CD4-positive, alpha-beta T cell (primary cell): ENCODE measurements at regions not wholly inside any gene's neighbourhood (a gene's known extent, or its start where the extent isn't known, plus 50 kb on each side); places are given as distances from the start of the nearest gene placed in this dataset.

Experiments
- ATAC-seq: fragments of 200-7000 bp; cut with Tn5 transposase; one replicate; pipeline ENCODE4 v1.10.0; 2022; ENCODE audit warnings: mild to moderate bottlenecking; ENCODE audit not compliant: poor library complexity
- CTCF ChIA-PET: fragments of 350-600 bp; sonication (Branson Sonifier 250); formaldehyde crosslinking; loops from one replicate; lab custom pipeline; 2021; ENCODE audit warnings: antibody characterized with exemption, inconsistent platforms; lab: Charles Lee
- POLR2A ChIA-PET: fragments of 350-600 bp; sonication (Branson Sonifier 250); formaldehyde crosslinking; loops from one replicate; lab custom pipeline; 2021; ENCODE audit warnings: antibody characterized with exemption, inconsistent platforms; lab: Charles Lee
- DNase-seq, 14 experiments: peaks; one replicate each; pipeline ENCODE4 v3.0.0-alpha.2; 2013 to 2020; ENCODE audit warnings: mixed read lengths in 2 of 14
- H3K27ac ChIP-seq, 2 donors: one replicate each; pipeline versions ENCODE4 v1.5.1 to v1.7.0; 2013; ENCODE audit warnings: low read length in 2 of 2, low read depth in 1 of 2, mild to moderate bottlenecking in 1 of 2
- H3K27me3 ChIP-seq, 2 experiments: 1 replicate in 1 of 2; 2 replicates in 1 of 2; pipeline versions ENCODE4 v1.6.1 to v1.7.0; 2013; ENCODE audit warnings: low read length in 2 of 2, control low read depth in 1 of 2, mild to moderate bottlenecking in 1 of 2, moderate library complexity in 1 of 2; ENCODE audit not compliant: insufficient read depth in 2 of 2, control insufficient read depth in 1 of 2
- H3K36me3 ChIP-seq: one replicate; pipeline ENCODE4 v1.6.1; 2013; ENCODE audit warnings: low read length, control low read depth; ENCODE audit not compliant: insufficient read depth
- H3K4me1 ChIP-seq: one replicate; pipeline ENCODE4 v1.6.1; 2013; ENCODE audit warnings: low read length, control low read depth; ENCODE audit not compliant: insufficient read depth
- H3K4me3 ChIP-seq: one replicate; pipeline ENCODE4 v1.5.1; 2013; ENCODE audit warnings: mild to moderate bottlenecking, low read length, moderate library complexity
- H3K9me3 ChIP-seq, 2 experiments: 1 replicate in 1 of 2; 2 replicates in 1 of 2; pipeline versions ENCODE4 v1.6.1 to v1.7.0; 2013; ENCODE audit warnings: low read length in 2 of 2, mild to moderate bottlenecking in 2 of 2, control low read depth in 1 of 2, moderate library complexity in 1 of 2; ENCODE audit not compliant: control insufficient read depth in 1 of 2, insufficient read depth in 1 of 2
- H3K27ac Mint-ChIP-seq: one replicate; pipeline ENCODE4 v1.8.0; 2020; ENCODE audit warnings: mixed read lengths
- H3K27me3 Mint-ChIP-seq: one replicate; pipeline ENCODE4 v1.8.0; 2021; ENCODE audit warnings: mixed read lengths
- H3K36me3 Mint-ChIP-seq: one replicate; pipeline ENCODE4 v1.8.0; 2021; ENCODE audit warnings: low read depth, mixed read lengths
- H3K4me1 Mint-ChIP-seq: one replicate; pipeline ENCODE4 v1.8.0; 2021; ENCODE audit warnings: low read depth, mixed read lengths
- H3K4me3 Mint-ChIP-seq: one replicate; pipeline ENCODE4 v1.8.0; 2020; ENCODE audit warnings: mild to moderate bottlenecking, mixed read lengths
- H3K9me3 Mint-ChIP-seq: one replicate; pipeline ENCODE4 v1.8.0; 2020; ENCODE audit warnings: mixed read lengths
- intact Hi-C, 2 experiments: fragments of 100-400 bp; cut with DNase I in 1 of 2; cut with micrococcal nuclease in 1 of 2; formaldehyde crosslinking; loops; one replicate each; pipeline versions ENCODE4 v1.15.1 to v1.9.0; 2023 to 2025; cut with DNase I, micrococcal nuclease
- TF ChIP-seq, protein P1 (sequence below): fragments of 200-600 bp; IDR thresholded peaks from one replicate; pipeline ENCODE4 v1.8.0; 2022; ENCODE audit warnings: antibody characterized with exemption, mild to moderate bottlenecking

- Mint-ChIP-seq H3K4me3 (no peak overlapping the region), H3K9me3 (no peaks in the 10 kb centered on the region), H3K27ac (no peak overlapping the region), H3K27me3 (peaks cover 26% of the 10 kb centered on the region), H3K36me3 (no peaks in the 10 kb centered on the region), H3K4me1 (no peaks in the 10 kb centered on the region)
- H3K4me1 ChIP-seq, result no peaks in the 10 kb centered on the region
- peaks cover 0 to 17% of the 10 kb centered on the region in 2 experiments for H3K27me3 ChIP-seq
- no peaks in the 10 kb centered on the region for H3K36me3 ChIP-seq
- intact Hi-C loops, result no loop called here
- ATAC-seq, result no peak
- H3K9me3 ChIP-seq, result peaks cover 0 to 16% of the 10 kb centered on the region in 2 experiments
- H3K4me3 ChIP-seq, result no peak overlapping the region
- no peak for DNase-seq
- POLR2A ChIA-PET, result no interaction called here
- no peak overlapping the region for H3K27ac ChIP-seq
- CTCF ChIA-PET, result no interaction called here
- TF ChIP-seq, protein P1, sequence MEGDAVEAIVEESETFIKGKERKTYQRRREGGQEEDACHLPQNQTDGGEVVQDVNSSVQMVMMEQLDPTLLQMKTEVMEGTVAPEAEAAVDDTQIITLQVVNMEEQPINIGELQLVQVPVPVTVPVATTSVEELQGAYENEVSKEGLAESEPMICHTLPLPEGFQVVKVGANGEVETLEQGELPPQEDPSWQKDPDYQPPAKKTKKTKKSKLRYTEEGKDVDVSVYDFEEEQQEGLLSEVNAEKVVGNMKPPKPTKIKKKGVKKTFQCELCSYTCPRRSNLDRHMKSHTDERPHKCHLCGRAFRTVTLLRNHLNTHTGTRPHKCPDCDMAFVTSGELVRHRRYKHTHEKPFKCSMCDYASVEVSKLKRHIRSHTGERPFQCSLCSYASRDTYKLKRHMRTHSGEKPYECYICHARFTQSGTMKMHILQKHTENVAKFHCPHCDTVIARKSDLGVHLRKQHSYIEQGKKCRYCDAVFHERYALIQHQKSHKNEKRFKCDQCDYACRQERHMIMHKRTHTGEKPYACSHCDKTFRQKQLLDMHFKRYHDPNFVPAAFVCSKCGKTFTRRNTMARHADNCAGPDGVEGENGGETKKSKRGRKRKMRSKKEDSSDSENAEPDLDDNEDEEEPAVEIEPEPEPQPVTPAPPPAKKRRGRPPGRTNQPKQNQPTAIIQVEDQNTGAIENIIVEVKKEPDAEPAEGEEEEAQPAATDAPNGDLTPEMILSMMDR, result no peak
Observed at GRCh38 chr16:87051526-87052320, 265.5 kb downstream of the C16orf95 start.

DNA sequence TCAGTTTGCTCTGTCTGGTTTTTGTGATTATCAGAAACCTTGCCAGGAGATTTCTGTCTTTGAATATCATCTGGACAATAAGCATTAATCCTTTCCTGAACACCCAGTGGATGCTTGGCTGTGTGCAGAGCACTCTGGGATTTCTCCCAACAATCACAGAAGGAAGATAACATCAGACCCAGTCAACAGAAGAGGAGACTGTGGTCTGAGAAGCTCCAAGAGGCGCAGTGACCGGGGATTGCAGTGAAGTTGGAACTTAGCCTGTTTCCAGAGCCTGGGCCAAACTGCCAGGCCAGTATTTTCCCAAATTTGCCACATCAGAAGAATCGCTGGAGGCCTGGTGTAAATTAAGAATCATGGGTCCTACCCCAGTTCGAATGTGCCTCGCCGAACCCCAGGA lies 264.7 kb downstream of the C16orf95 start:
- POLR2A ChIA-PET, result no interaction called here
- no peak for ATAC-seq
- peaks cover 0 to 17% of the 10 kb centered on the region in 2 experiments for H3K27me3 ChIP-seq
- Mint-ChIP-seq H3K27me3 (peaks cover 26% of the 10 kb centered on the region), H3K36me3 (no peaks in the 10 kb centered on the region), H3K4me1 (no peaks in the 10 kb centered on the region), H3K9me3 (no peaks in the 10 kb centered on the region), H3K4me3 (no peak overlapping the region), H3K27ac (no peak overlapping the region)
- TF ChIP-seq, protein P1, result no peak
- no peak overlapping the region for H3K4me3 ChIP-seq
- CTCF ChIA-PET, result no interaction called here
- intact Hi-C loops, result no loop called here
- no peak overlapping the region for H3K27ac ChIP-seq
- no peaks in the 10 kb centered on the region for H3K4me1 ChIP-seq
- peaks cover 0 to 24% of the 10 kb centered on the region in 2 experiments for H3K9me3 ChIP-seq
- no peak for DNase-seq
- no peaks in the 10 kb centered on the region for H3K36me3 ChIP-seq

GRCh38 chr16:87053016-87053982 lies 263.9 kb downstream of the C16orf95 start:
- H3K4me3 Mint-ChIP-seq, result no peak overlapping the region
- ChIA-PET CTCF (no interaction called here), POLR2A (no interaction called here)
- H3K4me1 Mint-ChIP-seq, result no peaks in the 10 kb centered on the region
- Histone ChIP-seq H3K36me3 (no peaks in the 10 kb centered on the region), H3K27me3 (peaks cover 0 to 17% of the 10 kb centered on the region in 2 experiments), H3K9me3 (peaks cover 0 to 31% of the 10 kb centered on the region in 2 experiments), H3K27ac (no peak overlapping the region), H3K4me3 (no peak overlapping the region), H3K4me1 (no peaks in the 10 kb centered on the region)
- intact Hi-C loops, result no loop called here
- peaks cover 28% of the 10 kb centered on the region for H3K27me3 Mint-ChIP-seq
- TF ChIP-seq, protein P1, result no peak
- no peaks in the 10 kb centered on the region for H3K9me3 Mint-ChIP-seq
- no peaks in the 10 kb centered on the region for H3K36me3 Mint-ChIP-seq
- DNase-seq, result no peak
- no peak overlapping the region for H3K27ac Mint-ChIP-seq
- no peak for ATAC-seq
